K562 (cell line): ENCODE measurements at regions not wholly inside any gene's neighbourhood (a gene's known extent, or its start where the extent isn't known, plus 50 kb on each side); places are given as distances from the start of the nearest gene placed in this dataset.
"Not testable (repeated sequence)": the region's sequence is repeated elsewhere in the genome, so short reads cannot be mapped to it uniquely, and the experiment has no call there.

Source experiments
- ATAC-seq: fragments of 200-7000 bp; cut with Tn5 transposase; 3 replicates; pipeline ENCODE4 v1.9.1; 2020; ENCODE audit warnings: moderate library complexity
- BruUV-seq: library from RNA; stranded (reverse); fragments of 400-500 nt; replicated peaks from 2 replicates; lab custom pipeline; 2021; lab: Mats Ljungman, UMichigan
- CTCF ChIA-PET: fragments of 300-600 bp; formaldehyde crosslinking; extraction: SDS; loops from one replicate; lab custom pipeline; 2021; ENCODE audit warnings: low intra/inter-chr PET ratio; lab: Yijun Ruan, JAX
- POLR2A ChIA-PET: fragments of 300-600, 350-650 bp; sonication (Branson Sonifier 250); formaldehyde crosslinking; extraction: SDS; loops from one replicate; lab custom pipeline; 2021; ENCODE audit warnings: antibody characterized with exemption, inconsistent platforms; lab: Yijun Ruan, JAX
- DNase-seq, 4 experiments: peaks; one replicate each; pipeline versions ENCODE4 v3.0.0 to v3.0.0-alpha.2; 2011 to 2018; ENCODE audit warnings: low spot score in 3 of 4, mixed read lengths in 3 of 4; ENCODE audit errors: extremely low read depth in 1 of 4
- FAIRE-seq: peaks from 2 replicates; lab custom pipeline; 2011; peaks lifted over from hg19 to GRCh38; lab: Jason Lieb, UNC
- H2AFZ ChIP-seq: 2 replicates; pipeline ENCODE4 v1.6.0; 2011; ENCODE audit warnings: low read depth, low read length, control low read depth, inconsistent platforms
- H3K27ac ChIP-seq: fragments of 200-600 bp; 3 replicates; pipeline ENCODE4 v1.8.0; 2011; ENCODE audit warnings: low read depth, mild to moderate bottlenecking, control low read depth, inconsistent platforms, low read length, moderate library complexity, mixed read lengths; ENCODE audit errors: extremely low read depth
- H3K27me3 ChIP-seq, 2 experiments: fragments of 300-600 bp in 1 of 2; 2 replicates in 1 of 2; 3 replicates in 1 of 2; pipeline versions ENCODE4 v1.6.0 to v1.8.0; 2011; ENCODE audit warnings: inconsistent platforms in 2 of 2, low read length in 2 of 2, mild to moderate bottlenecking in 1 of 2, mixed read lengths in 1 of 2, moderate library complexity in 1 of 2; ENCODE audit not compliant: control insufficient read depth in 2 of 2, insufficient read depth in 2 of 2
- H3K36me3 ChIP-seq: fragments of 300-600 bp; 3 replicates; pipeline ENCODE4 v1.8.0; 2011; ENCODE audit warnings: mild to moderate bottlenecking, low read length, inconsistent platforms; ENCODE audit not compliant: control insufficient read depth, insufficient read depth
- H3K4me1 ChIP-seq, 2 experiments: fragments of 200-600 bp in 1 of 2; replicated peaks in 1 of 2; 2 replicates in 1 of 2; 3 replicates in 1 of 2; pipeline versions ENCODE4 v1.5.1 to v1.8.0; 2011; ENCODE audit warnings: inconsistent platforms in 2 of 2, low read length in 2 of 2, mild to moderate bottlenecking in 1 of 2, mixed read lengths in 1 of 2, moderate library complexity in 1 of 2; ENCODE audit not compliant: control insufficient read depth in 2 of 2, insufficient read depth in 2 of 2
- H3K4me2 ChIP-seq: 2 replicates; pipeline ENCODE4 v1.6.1; 2011; ENCODE audit warnings: low read length, control low read depth, inconsistent platforms, mixed read lengths; ENCODE audit not compliant: insufficient read depth
- H3K4me3 ChIP-seq: fragments of 200-600 bp; sonication (generic), shearing (Covaris generic); 2 replicates; pipeline ENCODE4 v1.5.1; 2016; ENCODE audit warnings: control low read depth, inconsistent platforms
- H3K79me2 ChIP-seq: fragments of 200-600 bp; 3 replicates; pipeline ENCODE4 v1.8.0; 2011; ENCODE audit warnings: low read length, inconsistent platforms; ENCODE audit not compliant: control insufficient read depth, insufficient read depth
- H3K9ac ChIP-seq, 2 experiments: 2 replicates each; pipeline versions ENCODE4 v1.6.0 to v1.6.1; 2011; ENCODE audit warnings: low read depth in 2 of 2, low read length in 2 of 2, control low read depth in 1 of 2, inconsistent platforms in 1 of 2, mild to moderate bottlenecking in 1 of 2, mixed read lengths in 1 of 2; ENCODE audit not compliant: insufficient read depth in 1 of 2
- H3K9me1 ChIP-seq: one replicate; pipeline ENCODE4 v1.6.0; 2011; ENCODE audit warnings: inconsistent platforms, mild to moderate bottlenecking, low read length, moderate library complexity; ENCODE audit not compliant: control insufficient read depth, insufficient read depth
- H3K9me3 ChIP-seq: replicated peaks from 2 replicates; pipeline ENCODE4 v1.5.1; 2011; ENCODE audit warnings: low read depth, low read length, inconsistent platforms; ENCODE audit not compliant: control insufficient read depth, insufficient read depth
- H4K20me1 ChIP-seq: replicated peaks from 2 replicates; pipeline ENCODE4 v1.6.1; 2011; ENCODE audit warnings: low read length, inconsistent platforms, mixed read lengths; ENCODE audit not compliant: control insufficient read depth, insufficient read depth
- ATF7 ChIP-seq: fragments of 450-650 bp; IDR thresholded peaks from 2 replicates; pipeline ENCODE4 v1.7.1; 2014; ENCODE audit warnings: mild to moderate bottlenecking, moderate library complexity
- GABPB1 ChIP-seq: sonication (generic); formaldehyde crosslinking; IDR thresholded peaks from 2 replicates; pipeline ENCODE4 v1.8.0; 2022; ENCODE audit warnings: mild to moderate bottlenecking, missing genetic modification reagents
- LEF1 ChIP-seq: fragments of 450-650 bp; IDR thresholded peaks from 2 replicates; pipeline ENCODE4 v1.6.1; 2016; ENCODE audit warnings: mild to moderate bottlenecking
- RNF2 ChIP-seq: sonication (generic); IDR thresholded peaks from 2 replicates; pipeline ENCODE4 v1.6.1; 2016
- TAL1 ChIP-seq: fragments of 450-650 bp; IDR thresholded peaks from 2 replicates; pipeline ENCODE4 v1.6.1; 2016; ENCODE audit warnings: mild to moderate bottlenecking
- TCF7L2 ChIP-seq: fragments of 150-350 bp; IDR thresholded peaks from 2 replicates; pipeline ENCODE4 v1.6.1; 2016; ENCODE audit warnings: low read depth, mild to moderate bottlenecking, low read length, moderate library complexity
- ZBTB34 ChIP-seq: fragments of 250-450 bp; sonication (Bioruptor Pico); IDR thresholded peaks from 2 replicates; pipeline ENCODE4 v1.8.0; 2021; ENCODE audit warnings: mild to moderate bottlenecking, moderate library complexity
- ZNF589 ChIP-seq: fragments of 200-800 bp; sonication (Bioruptor generic); IDR thresholded peaks from 2 replicates; pipeline ENCODE4 v1.6.1; 2016; ENCODE audit warnings: low read depth, missing genetic modification characterization, missing compliant biosample characterization
- ZNF696 ChIP-seq: fragments of 250-450 bp; sonication (Bioruptor Pico); conservative IDR thresholded peaks from 2 replicates; pipeline ENCODE4 v1.4.0; 2020; ENCODE audit warnings: mild to moderate bottlenecking, moderate library complexity
- WGBS: fragments of 100-300 bp; shearing (Covaris generic); methylation state at CpG from one replicate; pipeline ENCODE4 v1.1.6; 2016; ENCODE audit warnings: low coverage, mixed read lengths; ENCODE audit not compliant: insufficient coverage; ENCODE audit errors: missing lambda C conversion rate; 5-methylcytosine and 5-hydroxymethylcytosine counted together
- in situ Hi-C: fragments of 300-500 bp; cut with MboI; formaldehyde crosslinking; loops from 4 replicates; pipeline ENCODE4 v1.15.0; 2018; ENCODE audit warnings: inconsistent platforms, mixed read lengths
- intact Hi-C: fragments of 100-400 bp; cut with micrococcal nuclease; formaldehyde crosslinking; loops from 2 replicates; pipeline ENCODE4 v1.14.2; 2022
- TF ChIP-seq, protein P1 (sequence below): fragments of 250-450 bp; sonication (Bioruptor Pico); IDR thresholded peaks from 2 replicates; pipeline ENCODE4 v1.4.0; 2020

GRCh38 chr10:21036757-21037156 is 139.6 kb upstream of the NEBL start (continued):
- TF ChIP-seq, protein P1, sequence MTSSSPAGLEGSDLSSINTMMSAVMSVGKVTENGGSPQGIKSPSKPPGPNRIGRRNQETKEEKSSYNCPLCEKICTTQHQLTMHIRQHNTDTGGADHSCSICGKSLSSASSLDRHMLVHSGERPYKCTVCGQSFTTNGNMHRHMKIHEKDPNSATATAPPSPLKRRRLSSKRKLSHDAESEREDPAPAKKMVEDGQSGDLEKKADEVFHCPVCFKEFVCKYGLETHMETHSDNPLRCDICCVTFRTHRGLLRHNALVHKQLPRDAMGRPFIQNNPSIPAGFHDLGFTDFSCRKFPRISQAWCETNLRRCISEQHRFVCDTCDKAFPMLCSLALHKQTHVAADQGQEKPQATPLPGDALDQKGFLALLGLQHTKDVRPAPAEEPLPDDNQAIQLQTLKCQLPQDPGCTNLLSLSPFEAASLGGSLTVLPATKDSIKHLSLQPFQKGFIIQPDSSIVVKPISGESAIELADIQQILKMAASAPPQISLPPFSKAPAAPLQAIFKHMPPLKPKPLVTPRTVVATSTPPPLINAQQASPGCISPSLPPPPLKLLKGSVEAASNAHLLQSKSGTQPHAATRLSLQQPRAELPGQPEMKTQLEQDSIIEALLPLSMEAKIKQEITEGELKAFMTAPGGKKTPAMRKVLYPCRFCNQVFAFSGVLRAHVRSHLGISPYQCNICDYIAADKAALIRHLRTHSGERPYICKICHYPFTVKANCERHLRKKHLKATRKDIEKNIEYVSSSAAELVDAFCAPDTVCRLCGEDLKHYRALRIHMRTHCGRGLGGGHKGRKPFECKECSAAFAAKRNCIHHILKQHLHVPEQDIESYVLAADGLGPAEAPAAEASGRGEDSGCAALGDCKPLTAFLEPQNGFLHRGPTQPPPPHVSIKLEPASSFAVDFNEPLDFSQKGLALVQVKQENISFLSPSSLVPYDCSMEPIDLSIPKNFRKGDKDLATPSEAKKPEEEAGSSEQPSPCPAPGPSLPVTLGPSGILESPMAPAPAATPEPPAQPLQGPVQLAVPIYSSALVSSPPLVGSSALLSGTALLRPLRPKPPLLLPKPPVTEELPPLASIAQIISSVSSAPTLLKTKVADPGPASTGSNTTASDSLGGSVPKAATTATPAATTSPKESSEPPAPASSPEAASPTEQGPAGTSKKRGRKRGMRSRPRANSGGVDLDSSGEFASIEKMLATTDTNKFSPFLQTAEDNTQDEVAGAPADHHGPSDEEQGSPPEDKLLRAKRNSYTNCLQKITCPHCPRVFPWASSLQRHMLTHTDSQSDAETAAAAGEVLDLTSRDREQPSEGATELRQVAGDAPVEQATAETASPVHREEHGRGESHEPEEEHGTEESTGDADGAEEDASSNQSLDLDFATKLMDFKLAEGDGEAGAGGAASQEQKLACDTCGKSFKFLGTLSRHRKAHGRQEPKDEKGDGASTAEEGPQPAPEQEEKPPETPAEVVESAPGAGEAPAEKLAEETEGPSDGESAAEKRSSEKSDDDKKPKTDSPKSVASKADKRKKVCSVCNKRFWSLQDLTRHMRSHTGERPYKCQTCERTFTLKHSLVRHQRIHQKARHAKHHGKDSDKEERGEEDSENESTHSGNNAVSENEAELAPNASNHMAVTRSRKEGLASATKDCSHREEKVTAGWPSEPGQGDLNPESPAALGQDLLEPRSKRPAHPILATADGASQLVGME (CRISPR knock-in tag) = no peak
- TF ChIP-seq TAL1 (no peak), LEF1 (no peak), ATF7 (peak; percentile 92), ZNF589 (no peak), TCF7L2 (0 out of 2 replicates have a peak, but pooled peaks have one; percentile 18), ZBTB34 (CRISPR knock-in tag) (no peak), RNF2 (no peak), ZNF696 (CRISPR knock-in tag) (no peak), GABPB1 (CRISPR knock-in tag) (no peak)

DNA sequence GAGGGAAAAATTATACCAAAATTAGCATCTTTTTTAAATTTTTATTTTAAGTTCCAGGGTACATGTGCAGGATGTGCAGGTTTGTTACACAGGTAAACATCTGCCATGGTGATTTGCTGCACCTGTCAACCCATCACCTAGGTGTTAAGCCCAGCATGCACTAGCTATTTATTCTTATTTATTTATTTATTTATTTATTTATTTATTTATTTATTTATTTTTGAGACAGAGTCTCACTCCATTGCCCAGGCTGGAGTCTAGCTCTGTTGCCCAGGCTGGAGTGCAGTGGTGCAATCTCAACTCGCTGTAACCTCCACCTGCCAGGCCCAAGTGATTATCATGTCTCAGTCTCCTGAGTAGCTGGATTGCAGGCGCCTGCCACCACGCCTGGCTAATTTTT is 137.7 kb upstream of the NEBL start:
- H3K4me2 ChIP-seq, H3K4me1 ChIP-seq, H3K27ac ChIP-seq, H3K9me3 ChIP-seq, H3K4me3 ChIP-seq, H3K9ac ChIP-seq, H3K36me3 ChIP-seq, FAIRE-seq, CTCF ChIA-PET, H2AFZ ChIP-seq, H4K20me1 ChIP-seq, ATAC-seq, H3K79me2 ChIP-seq, in situ Hi-C loops, DNase-seq, H3K27me3 ChIP-seq, POLR2A ChIA-PET, H3K9me1 ChIP-seq, BruUV-seq, intact Hi-C loops: not testable (repeated sequence)
- 85% methylated on average over 3 of the region's 3 CpGs for WGBS
